HG03469 (cell line): ENCODE measurements at regions not wholly inside any gene's neighbourhood (a gene's known extent, or its start where the extent isn't known, plus 50 kb on each side); places are given as distances from the start of the nearest gene placed in this dataset.

Experiments used
- ATAC-seq: cut with Tn5 transposase; IDR thresholded peaks from one replicate; pipeline ENCODE4 v1.9.1; 2021; ENCODE audit warnings: mild to moderate bottlenecking, moderate library complexity, moderate number of reproducible peaks; ENCODE audit not compliant: unreplicated experiment

DNA sequence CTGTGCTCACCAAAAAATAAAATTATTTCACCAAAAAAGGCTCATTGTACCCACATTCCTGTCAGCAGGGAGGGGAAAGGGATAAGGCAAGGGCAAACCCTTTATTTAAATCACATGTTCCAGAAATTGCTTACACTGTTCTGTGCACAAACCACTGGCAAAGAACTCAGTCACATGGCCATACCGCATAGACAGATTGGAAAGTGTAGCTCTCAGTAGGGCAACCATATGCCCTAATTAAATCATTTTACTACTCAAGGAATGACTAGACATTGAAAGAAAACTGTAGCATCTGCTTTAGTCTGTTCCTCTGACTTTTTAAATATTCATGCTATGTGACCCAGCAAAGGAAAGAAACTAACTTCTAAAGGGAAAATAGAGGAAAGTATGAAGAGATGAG lies 119.2 kb upstream of the FAM241A start:
- no peak for ATAC-seq

DNA sequence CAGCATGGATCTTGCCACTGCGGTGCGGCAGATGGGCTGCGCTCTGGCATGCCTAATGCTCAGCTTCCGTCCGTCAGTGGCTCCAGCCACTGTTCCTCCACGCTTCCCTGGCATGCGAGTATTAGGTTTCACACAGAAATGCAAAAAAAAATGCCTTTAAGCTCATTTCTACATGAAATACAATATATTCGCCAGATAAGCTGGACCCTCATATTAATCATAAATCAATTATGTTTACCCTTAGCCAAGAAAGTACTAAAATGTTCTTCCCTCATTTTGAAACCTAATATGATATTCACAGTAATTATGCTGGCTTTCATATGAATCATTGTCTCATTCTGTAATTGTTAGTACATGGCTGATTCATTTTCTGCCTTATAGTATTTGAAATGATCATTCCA lies 115.5 kb upstream of the FAM241A start:
- no peak for ATAC-seq

DNA sequence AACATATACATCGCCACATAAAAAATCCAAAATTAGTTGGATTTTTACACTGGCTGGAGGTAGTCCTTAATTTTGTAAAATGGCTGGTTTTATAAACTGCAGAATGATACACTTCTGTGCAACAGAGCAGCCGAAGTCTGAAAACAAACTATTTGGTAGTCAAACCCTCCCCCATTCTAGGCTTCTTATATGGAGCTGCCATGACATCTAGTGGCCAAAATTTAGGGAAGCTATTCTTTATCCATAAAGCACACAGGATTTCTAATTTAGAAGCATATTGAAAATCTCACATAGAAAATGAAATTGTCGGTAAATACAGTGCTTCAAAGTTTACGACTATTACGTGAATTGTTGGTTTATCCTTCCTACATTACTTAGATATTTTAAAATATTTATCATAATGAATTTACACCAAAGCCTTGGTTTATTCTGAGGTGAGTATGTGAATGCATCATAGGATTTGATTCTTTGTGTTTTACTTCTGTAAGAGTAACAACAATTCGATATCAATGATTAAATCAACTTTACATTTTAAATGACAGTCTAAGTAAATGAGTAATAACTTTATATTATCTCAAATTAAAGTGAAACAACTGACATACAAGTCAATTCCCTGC lies 113.4 kb upstream of the FAM241A start:
- ATAC-seq = peak; percentile 70

DNA sequence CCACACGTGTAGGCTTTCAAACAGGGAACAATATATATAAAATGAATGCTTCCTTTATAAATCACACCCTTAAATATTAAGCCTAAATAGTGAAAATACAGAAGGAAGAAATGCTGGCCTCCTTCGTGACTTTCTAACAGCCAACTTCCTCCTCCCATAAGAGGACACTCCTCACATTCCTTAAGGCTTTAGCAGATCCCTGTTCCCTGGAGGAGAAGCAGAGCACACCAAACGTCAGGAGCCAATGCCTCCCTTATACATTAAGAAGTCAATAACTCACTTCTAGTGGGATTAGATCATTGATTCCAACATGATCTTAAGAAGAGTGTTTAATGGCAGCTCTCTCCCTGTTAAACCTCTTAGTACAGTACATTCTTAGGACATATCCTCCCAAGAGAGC lies 108.4 kb upstream of the FAM241A start:
- ATAC-seq = no peak

DNA sequence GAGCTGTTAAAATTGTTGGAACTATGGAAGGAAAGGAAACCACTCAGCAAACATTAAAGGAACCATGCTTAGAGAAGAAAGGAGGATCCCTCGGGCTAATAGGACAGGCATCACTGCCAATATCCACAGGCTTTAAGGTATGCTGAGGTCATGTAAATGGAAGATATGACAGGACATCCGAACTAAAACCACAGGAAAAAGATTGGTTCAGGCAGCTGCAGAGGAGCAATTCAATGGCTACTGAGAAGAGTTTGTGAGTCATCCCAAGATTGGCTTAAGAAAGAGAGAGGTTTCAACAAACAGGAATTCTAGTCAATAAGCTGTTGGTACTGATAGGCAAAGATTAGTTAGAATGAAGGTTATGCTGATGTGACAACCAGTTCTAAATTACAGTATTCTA lies 106.4 kb upstream of the FAM241A start:
- no peak for ATAC-seq

DNA sequence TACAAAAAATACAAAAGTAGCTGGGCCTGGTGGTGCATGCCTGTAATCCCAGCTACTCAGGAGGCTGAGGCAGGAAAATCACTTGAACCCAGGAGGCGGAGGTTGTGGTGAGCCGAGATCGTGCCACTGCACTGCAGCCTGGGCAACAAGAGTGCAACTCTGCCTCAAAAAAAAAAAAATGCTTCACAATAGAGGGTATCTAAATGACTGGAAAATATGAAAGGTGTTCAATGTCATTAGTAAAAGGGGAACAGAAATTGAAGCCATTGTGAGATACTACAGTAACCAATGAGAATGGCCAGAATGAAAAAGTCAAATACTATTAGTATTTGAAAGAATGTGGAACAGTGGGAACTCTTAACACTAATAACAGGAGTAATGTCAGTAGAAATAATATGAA lies 96.1 kb upstream of the FAM241A start:
- ATAC-seq = peak; percentile 95

DNA sequence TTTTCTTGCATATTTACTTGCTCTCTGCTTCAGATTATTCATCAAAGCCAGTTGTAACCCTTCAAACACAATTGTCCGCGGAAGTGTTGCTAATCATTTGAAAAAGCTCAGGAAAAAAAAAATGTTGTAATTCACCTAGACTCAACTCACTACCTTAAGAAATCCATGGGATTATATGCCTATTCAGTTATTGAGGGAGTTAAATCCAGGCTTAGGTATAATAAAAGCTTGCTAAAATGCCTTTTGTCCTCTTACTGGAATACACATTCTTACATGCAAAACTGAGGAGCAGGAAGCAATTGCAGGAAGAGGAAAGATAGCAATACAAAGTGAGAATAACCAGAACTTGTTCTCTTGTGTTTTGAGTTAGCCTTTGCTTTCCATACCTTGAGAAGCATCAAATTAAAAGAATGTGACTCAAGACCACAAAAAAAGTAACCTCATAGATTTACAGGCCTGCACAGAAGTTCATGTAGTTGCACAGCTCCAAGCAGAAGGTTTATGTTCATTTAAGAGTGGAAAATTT lies 91.4 kb upstream of the FAM241A start:
- ATAC-seq = no peak

DNA sequence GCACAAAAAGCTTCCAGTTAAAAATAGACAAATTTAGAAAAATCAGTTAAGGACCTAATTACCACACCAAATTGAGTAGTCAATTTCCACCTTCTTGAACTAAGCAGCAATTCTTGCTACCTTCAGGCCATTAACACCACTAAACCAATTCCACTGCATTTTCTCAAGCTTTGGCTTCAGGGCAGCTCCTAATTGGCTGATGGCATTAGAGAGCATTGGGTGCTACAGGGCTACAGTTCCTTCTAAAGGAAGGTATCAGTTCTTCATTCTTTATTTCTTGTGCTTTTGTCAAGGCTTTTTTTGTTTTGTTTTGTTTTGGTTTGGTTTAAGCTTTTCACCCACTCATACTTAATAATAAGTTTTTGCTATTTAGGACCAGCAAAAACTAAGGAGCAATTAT lies 90.2 kb upstream of the FAM241A start:
- ATAC-seq = no peak

DNA sequence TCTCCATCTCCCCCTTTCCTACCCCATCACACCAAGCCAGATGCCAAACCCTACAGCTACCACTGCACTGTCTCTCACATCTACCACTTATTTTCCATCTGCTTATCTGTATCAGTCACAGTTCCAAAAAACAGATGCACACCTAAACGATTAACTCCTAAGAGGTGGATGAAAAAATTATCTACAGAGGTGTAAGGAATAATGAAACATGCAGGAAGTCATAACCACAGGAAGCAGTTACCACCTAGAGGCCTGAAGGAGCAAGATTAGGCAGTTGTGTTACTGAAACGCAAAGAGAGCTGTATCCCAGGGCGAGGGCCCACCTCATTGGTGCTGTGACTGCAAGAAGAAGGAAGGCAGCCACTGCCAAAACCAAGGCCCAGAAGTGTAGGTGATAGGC lies 87.8 kb upstream of the FAM241A start:
- no peak for ATAC-seq

DNA sequence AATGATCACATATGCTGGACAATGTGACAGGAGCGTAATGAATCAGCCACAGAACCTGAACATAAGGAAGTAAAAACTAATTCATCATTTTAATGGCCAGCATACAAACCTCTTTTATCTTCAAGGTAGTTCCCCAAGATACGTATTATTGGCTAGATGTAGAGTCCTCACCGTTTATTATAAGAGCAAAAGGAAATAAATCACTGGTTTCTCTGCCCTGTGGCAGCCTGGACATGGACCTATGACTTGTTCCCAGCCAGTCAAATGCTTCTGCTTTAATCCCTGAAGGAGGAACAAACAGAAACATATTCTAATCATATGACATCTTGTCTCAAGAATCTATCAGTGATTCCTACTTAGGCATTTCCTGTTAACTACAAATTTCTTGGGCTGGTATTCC lies 86.8 kb upstream of the FAM241A start:
- no peak for ATAC-seq

DNA sequence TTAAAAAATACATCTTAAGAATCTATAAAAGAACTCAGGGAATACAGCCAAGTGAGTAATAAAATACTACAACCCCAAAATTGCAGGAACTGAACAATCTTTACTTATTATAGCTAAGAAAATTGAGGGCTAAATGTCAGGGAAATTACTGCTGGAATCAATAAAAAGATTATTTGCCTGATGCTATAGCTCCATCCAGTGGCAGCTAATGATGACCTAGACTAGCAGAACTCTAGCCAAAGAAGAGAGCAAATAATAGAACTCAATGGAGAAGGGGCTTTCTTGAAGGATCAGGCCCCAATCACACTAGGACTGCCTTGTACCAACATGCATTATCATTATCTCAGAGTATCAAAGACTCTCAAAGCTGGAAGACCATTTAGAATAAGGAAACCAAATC lies 85.0 kb upstream of the FAM241A start:
- ATAC-seq = no peak

DNA sequence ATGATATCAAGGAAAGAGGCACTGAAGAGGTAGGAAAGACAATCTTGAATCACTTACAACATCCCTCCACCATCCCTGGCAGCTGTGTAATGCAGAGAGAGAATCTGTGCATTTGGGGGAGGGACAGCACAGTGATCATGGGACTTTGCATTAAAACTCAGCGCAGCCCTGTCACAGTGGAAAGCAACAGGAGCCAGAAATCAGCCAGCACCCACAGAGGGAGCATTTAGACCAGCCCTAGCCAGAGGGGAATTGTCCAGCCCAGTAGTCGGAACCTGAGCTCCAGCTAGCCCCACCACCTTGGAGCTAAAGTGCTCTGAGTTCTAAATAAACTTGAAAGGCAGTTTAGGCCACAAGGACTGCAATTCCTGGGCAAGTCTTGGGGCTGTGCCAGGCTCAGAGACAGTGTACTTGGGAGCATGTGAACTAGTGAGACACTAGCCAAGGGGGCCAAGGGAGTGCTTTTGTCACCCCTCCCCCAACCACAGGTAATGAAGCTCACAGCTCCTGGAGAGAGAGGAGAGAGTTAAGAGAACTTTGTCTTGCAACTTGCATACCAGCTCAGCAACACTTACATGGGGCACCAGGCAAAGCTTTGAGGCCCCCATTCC lies 83.9 kb upstream of the FAM241A start:
- no peak for ATAC-seq

DNA sequence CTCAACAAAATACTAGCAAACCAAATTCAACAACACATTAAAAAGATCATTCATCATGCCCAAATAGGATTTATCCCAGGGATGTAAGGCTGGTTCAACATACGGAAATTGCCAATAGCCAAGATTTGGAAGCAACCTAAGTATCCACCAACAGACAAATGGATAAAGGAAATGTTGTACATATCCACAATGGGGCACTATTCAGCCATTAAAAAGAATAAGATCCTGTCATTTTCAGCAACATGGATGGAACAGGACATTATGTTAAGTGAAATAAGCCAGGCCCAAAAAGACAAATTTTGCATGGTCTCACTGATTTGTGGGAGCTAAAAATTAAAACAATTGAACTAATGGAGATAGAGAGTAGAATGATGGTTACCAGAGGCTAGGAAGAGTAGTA lies 82.0 kb upstream of the FAM241A start:
- ATAC-seq = no peak

DNA sequence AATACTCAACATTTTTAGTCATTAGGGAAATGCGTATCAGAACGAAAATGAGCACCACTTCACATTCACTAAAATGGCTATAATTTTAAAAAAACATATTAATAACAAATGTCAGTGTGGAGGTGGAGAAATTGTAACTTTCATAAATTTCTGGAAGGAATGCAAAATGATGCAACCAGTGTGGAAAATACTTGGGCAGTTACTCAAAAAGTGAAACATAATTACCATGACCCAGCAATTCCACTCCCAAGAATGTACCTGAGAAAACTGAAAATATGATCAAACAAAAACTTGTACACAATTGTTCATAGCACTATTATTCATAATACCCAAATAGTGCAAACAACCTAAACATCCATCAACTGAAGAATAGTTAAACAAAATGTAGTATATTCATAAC lies 76.1 kb upstream of the FAM241A start:
- no peak for ATAC-seq

DNA sequence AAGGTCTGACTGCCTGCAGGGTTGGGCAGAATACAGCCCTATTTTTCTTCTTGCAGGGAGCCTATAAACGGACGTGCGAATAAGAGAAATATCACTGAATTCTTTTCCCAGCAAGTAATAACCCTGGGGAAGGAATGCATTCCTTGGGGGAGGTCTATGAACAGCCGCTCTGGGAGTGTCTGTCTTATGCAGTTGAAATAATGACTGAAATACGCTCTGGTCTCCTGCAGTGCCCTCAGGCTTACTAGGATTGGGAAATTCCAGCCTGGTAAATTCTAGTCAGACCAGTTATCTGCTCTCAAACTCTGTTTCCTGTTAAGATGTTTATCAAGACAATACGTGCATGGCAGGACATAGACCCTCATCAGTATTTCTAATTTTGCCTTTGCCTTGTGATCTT lies 72.1 kb upstream of the FAM241A start:
- no peak for ATAC-seq

DNA sequence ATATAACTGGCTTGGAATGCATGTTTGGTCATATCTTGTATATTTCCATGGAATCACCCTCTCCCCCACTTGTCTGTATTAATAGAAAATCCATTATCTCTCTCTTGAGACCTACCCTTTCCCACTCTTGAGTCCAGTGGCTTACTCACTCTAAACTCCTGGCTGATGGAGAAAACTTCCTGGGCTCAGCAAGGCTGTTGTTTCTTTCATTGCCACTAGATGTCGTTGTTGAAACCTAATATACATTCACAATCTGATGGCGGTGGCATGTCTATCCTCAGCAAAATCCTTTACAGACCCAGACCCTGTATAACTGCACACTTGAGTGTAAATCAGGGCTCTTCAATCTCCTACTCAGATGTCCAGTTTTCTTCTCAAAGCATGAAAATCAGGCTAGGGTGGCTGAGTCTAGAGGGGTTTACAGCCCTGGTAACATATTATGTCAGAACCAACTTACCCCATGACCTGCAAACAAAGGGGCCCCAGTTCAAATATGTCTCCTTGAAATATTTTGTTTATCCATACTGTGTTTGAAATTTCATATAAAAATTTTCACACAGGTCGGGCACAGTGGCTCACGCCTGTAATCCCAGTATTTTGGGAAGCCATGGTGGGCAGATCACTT lies 70.0 kb upstream of the FAM241A start:
- no peak for ATAC-seq

DNA sequence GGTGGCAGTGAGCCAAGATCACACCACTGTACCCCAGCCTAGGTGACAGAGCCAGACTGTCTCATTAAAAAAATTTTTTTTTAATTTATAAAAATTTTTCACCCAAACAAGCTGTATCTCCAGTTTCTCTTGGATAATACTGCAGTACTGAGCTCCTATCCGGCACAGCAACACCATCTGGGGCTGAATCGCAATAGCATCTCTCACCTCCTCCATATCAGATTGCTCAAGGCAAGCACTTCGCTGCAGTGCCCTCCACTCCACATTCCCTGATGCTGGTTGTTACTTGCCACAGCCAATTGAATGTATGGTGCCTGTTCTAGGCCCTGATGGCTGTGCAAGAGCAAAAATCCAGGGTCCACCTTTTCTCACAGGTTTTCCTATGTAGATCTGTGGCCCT lies 69.3 kb upstream of the FAM241A start:
- no peak for ATAC-seq

DNA sequence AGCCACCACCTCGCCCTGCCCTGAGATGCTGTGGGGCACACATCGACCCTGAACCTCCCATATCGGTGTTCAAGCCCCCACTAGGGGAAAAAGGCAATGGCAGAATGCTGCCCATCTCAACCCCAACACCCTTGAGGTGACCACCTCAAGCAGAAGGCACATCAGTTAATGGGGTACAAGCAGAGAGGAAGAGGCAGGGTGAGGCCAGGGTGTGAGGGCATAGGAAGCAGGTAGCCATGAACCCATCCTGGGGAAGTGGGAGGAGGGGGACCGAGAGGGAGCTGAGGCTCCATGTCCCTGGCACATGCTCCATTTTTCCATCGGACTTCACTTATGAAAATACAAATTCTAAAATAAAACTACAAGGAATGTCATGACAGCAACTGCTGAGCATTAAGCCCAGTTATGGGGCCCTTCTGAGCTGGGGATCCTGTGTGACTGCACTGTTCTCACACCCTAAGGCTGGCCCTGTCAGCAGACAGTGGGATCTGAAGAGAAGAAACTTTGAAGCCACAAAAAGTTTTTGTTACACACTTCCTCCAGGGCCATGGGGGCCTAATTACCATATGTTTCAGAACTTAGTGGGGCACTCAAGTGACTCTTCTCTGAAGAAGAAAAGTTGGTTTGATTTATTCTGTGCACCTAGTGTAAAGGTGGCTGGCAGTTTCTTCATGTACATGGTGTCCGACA lies 68.2 kb upstream of the FAM241A start:
- no peak for ATAC-seq

DNA sequence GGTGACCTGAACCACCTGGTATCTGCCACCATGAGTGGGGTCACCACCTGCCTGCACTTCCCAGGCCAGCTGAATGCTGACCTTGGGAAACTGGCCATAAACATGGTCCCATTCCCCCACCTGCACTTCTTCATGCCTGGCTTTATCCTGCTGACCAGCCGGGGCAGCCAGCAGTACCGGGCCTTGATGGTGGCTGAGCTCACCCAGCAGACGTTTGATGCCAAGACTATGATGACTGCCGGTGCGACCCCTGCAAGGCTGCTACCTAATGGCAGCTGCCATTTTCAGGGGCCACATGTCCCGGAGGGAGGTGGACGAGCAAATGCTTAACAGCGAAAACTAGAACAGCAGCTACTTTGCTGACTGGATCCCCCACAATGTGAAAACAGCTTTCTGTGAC lies 67.5 kb upstream of the FAM241A start:
- ATAC-seq = no peak

DNA sequence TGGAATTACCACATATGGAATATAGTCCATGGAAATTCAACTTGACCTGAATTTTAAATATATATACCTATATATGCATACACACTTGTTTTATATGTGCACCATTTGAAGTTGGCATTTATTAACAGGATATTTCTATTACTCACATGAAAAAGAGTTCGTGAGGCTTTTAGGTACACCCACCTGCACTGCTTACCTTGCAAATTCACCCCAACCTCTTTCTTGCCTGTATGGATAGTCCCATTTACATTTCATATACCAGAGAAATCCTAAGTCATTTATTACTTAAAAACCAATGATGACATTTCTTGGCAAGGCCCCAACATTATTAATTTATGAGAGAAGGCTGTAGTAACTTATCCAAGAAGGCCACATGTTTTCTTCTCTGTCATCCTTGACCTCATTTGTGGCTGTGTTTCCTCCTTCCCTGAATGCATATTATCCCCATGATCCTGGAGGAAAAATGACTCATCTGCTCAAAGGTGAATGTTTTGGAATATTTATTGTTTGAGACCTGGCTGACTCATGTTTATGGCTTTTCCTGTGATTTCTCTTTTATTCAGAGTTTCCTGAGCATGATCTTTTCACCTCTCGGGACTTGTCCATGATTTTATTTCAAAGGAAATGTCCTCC lies 62.2 kb upstream of the FAM241A start:
- ATAC-seq = no peak

DNA sequence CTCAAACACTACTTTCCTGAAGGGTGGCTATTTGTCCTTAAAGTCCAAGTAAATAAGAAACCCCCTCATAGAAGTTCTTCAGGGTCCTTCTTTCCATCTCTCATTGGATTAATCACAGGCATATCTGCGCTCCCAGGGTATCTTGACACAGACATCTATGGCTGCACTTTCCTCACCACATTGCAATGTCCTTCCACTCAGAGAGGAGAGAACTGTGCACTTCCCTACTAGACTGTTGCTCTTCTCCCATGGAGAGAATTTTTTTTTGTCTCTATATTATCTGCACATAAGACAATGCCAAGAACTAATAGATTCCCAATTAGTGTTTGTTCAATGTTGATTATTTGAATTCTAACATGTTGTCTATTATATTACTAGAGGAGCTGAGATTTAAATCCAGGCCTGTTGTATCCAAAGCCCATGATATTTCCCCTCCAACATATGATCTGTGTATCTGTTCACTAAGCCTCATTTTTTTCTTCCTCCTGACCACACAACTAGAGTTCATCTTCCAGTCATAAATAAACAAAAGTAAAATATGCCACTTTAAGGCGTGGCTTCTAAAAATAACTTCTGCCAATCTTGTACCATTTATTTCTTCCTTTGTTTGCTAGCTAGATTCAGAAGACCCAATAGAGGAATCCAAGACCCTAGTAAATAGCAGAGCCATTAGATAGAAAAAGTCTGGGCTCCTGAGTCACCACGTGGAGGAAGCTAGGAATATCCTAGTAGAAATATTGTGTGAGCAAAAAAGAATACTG lies 61.5 kb upstream of the FAM241A start:
- no peak for ATAC-seq
